ENCODE measurements at regions not wholly inside any gene's neighbourhood (a gene's known extent, or its start where the extent isn't known, plus 50 kb on each side); places are given as distances from the start of the nearest gene placed in this dataset.

DNA sequence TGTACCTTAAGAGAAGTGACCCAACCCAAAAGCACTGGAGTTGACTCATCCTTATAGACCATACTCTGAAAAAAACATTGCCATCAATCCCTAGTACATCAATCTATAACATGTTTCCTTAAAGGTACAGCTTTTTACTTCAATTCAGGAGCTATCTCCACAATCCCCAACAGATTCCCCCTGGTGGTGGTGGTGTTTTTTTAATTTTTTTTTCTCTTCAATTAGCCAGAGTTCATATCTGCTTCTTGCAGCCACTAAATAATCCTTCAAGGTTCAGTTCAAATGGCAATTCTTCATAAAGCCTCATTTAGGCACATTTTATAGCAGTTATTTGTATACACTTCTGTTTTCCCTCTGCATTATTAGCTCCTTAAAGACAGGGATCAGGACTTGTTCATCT, 60.7 kb upstream of the KDR start:
- TF ChIP-seq, protein P1, sequence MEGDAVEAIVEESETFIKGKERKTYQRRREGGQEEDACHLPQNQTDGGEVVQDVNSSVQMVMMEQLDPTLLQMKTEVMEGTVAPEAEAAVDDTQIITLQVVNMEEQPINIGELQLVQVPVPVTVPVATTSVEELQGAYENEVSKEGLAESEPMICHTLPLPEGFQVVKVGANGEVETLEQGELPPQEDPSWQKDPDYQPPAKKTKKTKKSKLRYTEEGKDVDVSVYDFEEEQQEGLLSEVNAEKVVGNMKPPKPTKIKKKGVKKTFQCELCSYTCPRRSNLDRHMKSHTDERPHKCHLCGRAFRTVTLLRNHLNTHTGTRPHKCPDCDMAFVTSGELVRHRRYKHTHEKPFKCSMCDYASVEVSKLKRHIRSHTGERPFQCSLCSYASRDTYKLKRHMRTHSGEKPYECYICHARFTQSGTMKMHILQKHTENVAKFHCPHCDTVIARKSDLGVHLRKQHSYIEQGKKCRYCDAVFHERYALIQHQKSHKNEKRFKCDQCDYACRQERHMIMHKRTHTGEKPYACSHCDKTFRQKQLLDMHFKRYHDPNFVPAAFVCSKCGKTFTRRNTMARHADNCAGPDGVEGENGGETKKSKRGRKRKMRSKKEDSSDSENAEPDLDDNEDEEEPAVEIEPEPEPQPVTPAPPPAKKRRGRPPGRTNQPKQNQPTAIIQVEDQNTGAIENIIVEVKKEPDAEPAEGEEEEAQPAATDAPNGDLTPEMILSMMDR (IDR thresholded peaks at IDR 0.05; ENCODE audit: borderline replicate concordance, extremely low read depth, low read length, poor library complexity, severe bottlenecking) = no peak
- TF ChIP-seq EZH2 (IDR thresholded peaks at IDR 0.05; ENCODE audit: borderline replicate concordance, low read depth, low read length, severe bottlenecking) = no peak
